VCaP (cell line): ENCODE measurements at regions not wholly inside any gene's neighbourhood (a gene's known extent, or its start where the extent isn't known, plus 50 kb on each side); places are given as distances from the start of the nearest gene placed in this dataset.

ENCODE experiments used
- H3K27ac ChIP-seq: fragments of 450-650 bp; 2 replicates; pipeline ENCODE4 v1.5.1; 2017
- TF ChIP-seq, protein P1 (sequence below): fragments of 450-650 bp; conservative IDR thresholded peaks from 2 replicates; pipeline ENCODE4 v1.5.1; 2017; ENCODE audit warnings: mild to moderate bottlenecking, moderate library complexity

GRCh38 chr11:92658733-92659132 is 310.7 kb upstream of the MTNR1B start:
- H3K27ac ChIP-seq: no peak overlapping the region
- TF ChIP-seq, protein P1, sequence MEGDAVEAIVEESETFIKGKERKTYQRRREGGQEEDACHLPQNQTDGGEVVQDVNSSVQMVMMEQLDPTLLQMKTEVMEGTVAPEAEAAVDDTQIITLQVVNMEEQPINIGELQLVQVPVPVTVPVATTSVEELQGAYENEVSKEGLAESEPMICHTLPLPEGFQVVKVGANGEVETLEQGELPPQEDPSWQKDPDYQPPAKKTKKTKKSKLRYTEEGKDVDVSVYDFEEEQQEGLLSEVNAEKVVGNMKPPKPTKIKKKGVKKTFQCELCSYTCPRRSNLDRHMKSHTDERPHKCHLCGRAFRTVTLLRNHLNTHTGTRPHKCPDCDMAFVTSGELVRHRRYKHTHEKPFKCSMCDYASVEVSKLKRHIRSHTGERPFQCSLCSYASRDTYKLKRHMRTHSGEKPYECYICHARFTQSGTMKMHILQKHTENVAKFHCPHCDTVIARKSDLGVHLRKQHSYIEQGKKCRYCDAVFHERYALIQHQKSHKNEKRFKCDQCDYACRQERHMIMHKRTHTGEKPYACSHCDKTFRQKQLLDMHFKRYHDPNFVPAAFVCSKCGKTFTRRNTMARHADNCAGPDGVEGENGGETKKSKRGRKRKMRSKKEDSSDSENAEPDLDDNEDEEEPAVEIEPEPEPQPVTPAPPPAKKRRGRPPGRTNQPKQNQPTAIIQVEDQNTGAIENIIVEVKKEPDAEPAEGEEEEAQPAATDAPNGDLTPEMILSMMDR: no peak

DNA sequence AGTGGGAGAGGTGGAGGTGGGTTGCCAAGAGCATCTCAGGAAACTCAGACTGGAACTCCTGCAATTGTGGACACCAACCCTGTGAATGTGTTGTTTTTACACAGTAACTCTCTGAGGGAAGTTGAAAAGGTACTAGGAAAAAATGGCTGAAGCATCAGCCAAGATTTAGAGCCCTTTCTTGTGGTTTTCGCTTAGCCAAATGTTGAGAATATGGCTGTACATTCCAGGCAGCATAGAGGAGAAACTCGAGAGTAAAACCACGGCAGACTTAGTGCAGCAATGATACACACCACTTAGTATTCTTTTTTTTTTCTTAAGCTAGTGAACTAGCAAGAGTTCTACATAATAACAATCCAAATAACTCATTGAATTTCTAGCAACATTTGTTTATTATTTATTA is 309.7 kb upstream of the MTNR1B start:
- TF ChIP-seq, protein P1: no peak
- H3K27ac ChIP-seq: no peak overlapping the region

DNA sequence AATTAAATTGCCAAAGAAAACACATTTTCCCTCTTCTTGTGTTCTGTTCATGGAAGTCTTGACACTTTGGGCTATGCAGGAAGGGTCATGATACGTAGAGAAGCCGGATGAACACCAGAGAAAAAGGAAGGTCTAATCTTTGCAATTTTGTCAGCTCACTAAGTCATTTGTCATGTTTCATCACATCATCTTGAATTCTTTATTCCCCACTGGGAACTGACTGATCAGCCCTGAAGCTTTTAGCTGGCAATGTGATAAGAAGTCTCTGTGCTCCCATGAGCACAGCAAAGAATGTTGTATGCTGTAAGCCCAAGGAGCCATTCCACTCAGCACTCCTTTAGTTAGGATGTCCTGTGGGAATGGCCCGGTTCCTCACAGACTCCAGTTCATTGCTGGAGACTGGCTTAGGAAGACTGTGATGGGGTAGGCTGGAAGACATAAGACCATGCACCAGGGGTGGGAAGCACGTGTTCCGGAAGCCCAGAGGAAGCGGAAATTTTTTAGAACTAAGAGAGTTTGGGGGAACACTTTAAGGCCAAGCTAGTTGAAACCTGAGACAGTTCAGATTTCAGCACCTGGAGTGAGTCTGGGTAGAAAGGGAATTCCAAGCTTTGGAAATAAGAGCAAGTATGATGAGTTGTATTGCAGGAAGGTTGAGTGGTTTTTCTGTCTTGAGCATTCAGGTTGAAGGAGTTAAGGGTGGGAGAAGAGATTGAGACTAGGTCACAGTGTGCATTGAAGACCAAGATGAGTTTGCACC is 306.7 kb upstream of the MTNR1B start:
- H3K27ac ChIP-seq: no peak overlapping the region
- TF ChIP-seq, protein P1: no peak

- H3K27ac ChIP-seq: no peak overlapping the region
- TF ChIP-seq, protein P1: no peak
Observed at GRCh38 chr11:92663539-92663938, 305.9 kb upstream of the MTNR1B start.

DNA sequence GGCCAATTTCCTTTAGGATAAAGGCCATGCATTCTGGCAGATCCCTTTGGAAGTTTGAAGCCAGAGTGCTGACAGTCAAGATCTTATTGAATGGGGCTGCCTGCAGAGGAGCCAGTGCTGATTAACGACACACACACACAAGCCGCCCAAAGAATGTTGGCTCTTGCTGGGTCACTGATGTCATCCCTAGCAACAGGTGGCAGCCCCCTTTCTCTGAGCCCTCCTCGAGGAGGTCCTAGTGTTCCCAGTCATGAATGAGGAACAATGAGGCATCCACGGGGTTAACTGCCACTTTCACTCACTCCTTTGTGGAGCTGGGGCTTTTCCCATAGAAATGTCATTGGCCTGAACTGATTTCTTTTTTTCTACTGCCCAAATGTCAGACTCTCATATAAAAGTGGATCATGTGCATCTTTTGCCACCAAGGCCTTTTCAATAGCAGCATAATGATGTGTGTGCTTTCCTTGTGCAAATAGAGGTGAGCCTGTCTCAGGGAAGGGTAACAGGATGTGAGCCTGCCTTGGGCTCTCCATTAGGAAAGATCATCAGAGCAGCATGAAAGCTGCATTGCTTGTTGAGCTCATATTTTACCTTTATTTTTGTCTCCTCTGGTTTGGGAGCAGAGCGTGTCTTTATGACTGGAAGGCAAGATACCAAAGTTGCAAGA is 301.8 kb upstream of the MTNR1B start:
- H3K27ac ChIP-seq: no peak overlapping the region
- TF ChIP-seq, protein P1: no peak

DNA sequence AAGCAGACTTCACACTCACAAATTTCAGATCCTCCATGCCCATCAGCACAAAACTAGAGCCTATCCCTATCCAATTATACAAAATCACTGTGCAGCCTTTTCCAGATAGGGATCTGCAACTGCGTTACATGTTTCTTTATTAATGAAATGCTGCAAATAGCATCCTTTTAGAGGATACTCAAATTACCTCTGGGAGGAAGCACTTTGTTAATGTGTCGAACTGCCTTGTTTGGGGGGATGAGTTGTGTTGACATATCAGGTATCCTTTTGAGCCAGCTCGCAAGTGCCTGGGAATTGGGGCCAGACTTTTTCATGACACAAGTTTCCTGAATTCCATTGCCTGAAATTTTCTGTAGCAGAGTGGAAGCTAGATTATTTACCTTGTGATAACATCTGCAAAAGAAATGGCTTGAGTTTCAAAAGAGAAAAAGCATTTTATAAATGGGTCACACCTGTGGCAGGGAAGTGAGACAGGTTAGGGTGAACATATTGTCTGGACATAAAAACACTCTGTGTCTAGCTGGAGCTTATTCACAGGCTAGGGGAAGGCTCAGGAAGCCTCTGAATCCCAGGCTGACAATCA is 299.1 kb upstream of the MTNR1B start:
- peak overlapping the region; percentile 21 for H3K27ac ChIP-seq
- TF ChIP-seq, protein P1: no peak

GRCh38 chr11:92671081-92671480 is 298.4 kb upstream of the MTNR1B start:
- TF ChIP-seq, protein P1: no peak
- peak overlapping the region; percentile 21; the same call in 1 of the 2 replicates for H3K27ac ChIP-seq
